ENCODE measurements at regions not wholly inside any gene's neighbourhood (a gene's known extent, or its start where the extent isn't known, plus 50 kb on each side); places are given as distances from the start of the nearest gene placed in this dataset.

GRCh38 chr10:105503714-105504113 lies 862.6 kb downstream of the SORCS3 start:
- Mint-ChIP-seq H3K27me3 (ENCODE audit: low read depth) (no peaks in the 10 kb centered on the region), H3K27ac (no peak overlapping the region), H3K36me3 (ENCODE audit: low read depth) (no peaks in the 10 kb centered on the region), H3K4me1 (ENCODE audit: low read depth) (no peaks in the 10 kb centered on the region), H3K4me3 (no peak overlapping the region), H3K9me3 (peaks cover 4% of the 10 kb centered on the region)

DNA sequence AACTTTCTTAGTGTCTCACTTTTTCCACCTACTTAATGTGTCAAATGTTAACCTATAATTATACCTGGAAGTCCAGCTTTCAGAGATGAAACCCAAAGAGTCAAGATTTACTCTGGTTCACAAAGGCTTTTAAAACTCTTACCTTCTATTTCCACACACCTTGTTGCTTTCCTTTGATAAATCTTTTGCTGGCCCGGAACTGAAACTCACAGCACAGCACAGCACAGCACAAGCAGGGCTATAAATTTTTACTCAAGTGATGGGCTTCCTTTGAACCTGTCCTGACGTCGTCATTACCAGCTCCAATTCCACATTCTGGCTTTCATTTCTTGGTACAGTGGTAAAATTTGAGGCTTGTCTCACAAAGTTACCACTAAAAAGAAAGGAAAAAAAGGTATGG lies 861.0 kb downstream of the SORCS3 start:
- Mint-ChIP-seq H3K27ac (no peak overlapping the region), H3K27me3 (ENCODE audit: low read depth) (no peaks in the 10 kb centered on the region), H3K36me3 (ENCODE audit: low read depth) (no peaks in the 10 kb centered on the region), H3K9me3 (peaks cover 4% of the 10 kb centered on the region), H3K4me1 (ENCODE audit: low read depth) (no peaks in the 10 kb centered on the region), H3K4me3 (no peak overlapping the region)

- Mint-ChIP-seq H3K27me3 (ENCODE audit: low read depth) (no peaks in the 10 kb centered on the region), H3K9me3 (peaks cover 4% of the 10 kb centered on the region), H3K4me3 (no peak overlapping the region), H3K36me3 (ENCODE audit: low read depth) (no peaks in the 10 kb centered on the region), H3K4me1 (ENCODE audit: low read depth) (no peaks in the 10 kb centered on the region), H3K27ac (no peak overlapping the region)
Observed at GRCh38 chr10:105494944-105495343, 853.9 kb downstream of the SORCS3 start.

- H3K4me3 Mint-ChIP-seq, result no peak overlapping the region
- no peaks in the 10 kb centered on the region for H3K36me3 Mint-ChIP-seq (ENCODE audit: low read depth)
- no peak overlapping the region for H3K27ac Mint-ChIP-seq
- peaks cover under 1% of the 10 kb centered on the region for H3K9me3 Mint-ChIP-seq
- H3K27me3 Mint-ChIP-seq (ENCODE audit: low read depth), result no peaks in the 10 kb centered on the region
- no peaks in the 10 kb centered on the region for H3K4me1 Mint-ChIP-seq (ENCODE audit: low read depth)
Observed at GRCh38 chr10:105494303-105494702, 853.2 kb downstream of the SORCS3 start.

DNA sequence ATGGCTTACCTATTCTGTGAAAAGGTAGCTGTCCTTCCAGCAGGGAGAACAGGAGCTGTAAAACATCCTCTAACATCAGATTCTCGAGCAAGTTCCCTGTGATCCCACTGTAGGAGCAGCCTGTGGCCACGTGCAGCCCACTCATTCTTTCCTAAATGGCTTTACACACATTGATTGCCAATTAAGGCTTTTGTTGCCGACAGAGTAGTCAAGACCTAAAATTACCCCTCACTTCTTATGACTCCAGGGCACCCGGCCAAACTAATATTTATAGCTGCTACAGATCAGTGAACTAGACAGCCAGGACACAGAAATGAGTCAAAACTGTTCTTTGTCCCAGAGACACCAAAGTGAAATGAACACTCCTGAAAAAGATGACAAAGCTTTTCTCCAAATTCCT lies 832.1 kb downstream of the SORCS3 start:
- H3K36me3 Mint-ChIP-seq (ENCODE audit: low read depth), result no peaks in the 10 kb centered on the region
- no peaks in the 10 kb centered on the region for H3K27me3 Mint-ChIP-seq (ENCODE audit: low read depth)
- H3K4me3 Mint-ChIP-seq, result no peak overlapping the region
- no peak overlapping the region for H3K27ac Mint-ChIP-seq
- H3K4me1 Mint-ChIP-seq (ENCODE audit: low read depth), result no peaks in the 10 kb centered on the region
- peaks cover 7% of the 10 kb centered on the region for H3K9me3 Mint-ChIP-seq

- Mint-ChIP-seq H3K36me3 (ENCODE audit: low read depth) (no peaks in the 10 kb centered on the region), H3K4me3 (no peak overlapping the region), H3K27me3 (ENCODE audit: low read depth) (no peaks in the 10 kb centered on the region), H3K4me1 (ENCODE audit: low read depth) (no peaks in the 10 kb centered on the region), H3K27ac (no peak overlapping the region), H3K9me3 (no peaks in the 10 kb centered on the region)
Observed at GRCh38 chr10:105468759-105469158, 827.7 kb downstream of the SORCS3 start.

GRCh38 chr10:105466521-105466920 lies 825.4 kb downstream of the SORCS3 start:
- peaks cover 3% of the 10 kb centered on the region for H3K9me3 Mint-ChIP-seq
- no peak overlapping the region for H3K27ac Mint-ChIP-seq
- H3K27me3 Mint-ChIP-seq (ENCODE audit: low read depth), result no peaks in the 10 kb centered on the region
- no peak overlapping the region for H3K4me3 Mint-ChIP-seq
- H3K4me1 Mint-ChIP-seq (ENCODE audit: low read depth), result no peaks in the 10 kb centered on the region
- no peaks in the 10 kb centered on the region for H3K36me3 Mint-ChIP-seq (ENCODE audit: low read depth)

GRCh38 chr10:105434970-105435369 lies 793.9 kb downstream of the SORCS3 start:
- no peak overlapping the region for H3K27ac Mint-ChIP-seq
- no peaks in the 10 kb centered on the region for H3K36me3 Mint-ChIP-seq (ENCODE audit: low read depth)
- peaks cover 3% of the 10 kb centered on the region for H3K9me3 Mint-ChIP-seq
- H3K4me3 Mint-ChIP-seq, result no peak overlapping the region
- no peaks in the 10 kb centered on the region for H3K27me3 Mint-ChIP-seq (ENCODE audit: low read depth)
- H3K4me1 Mint-ChIP-seq (ENCODE audit: low read depth), result no peaks in the 10 kb centered on the region

- H3K27ac Mint-ChIP-seq, result no peak overlapping the region
- no peak overlapping the region for H3K4me3 Mint-ChIP-seq
- H3K9me3 Mint-ChIP-seq, result no peaks in the 10 kb centered on the region
- H3K36me3 Mint-ChIP-seq (ENCODE audit: low read depth), result no peaks in the 10 kb centered on the region
- H3K27me3 Mint-ChIP-seq (ENCODE audit: low read depth), result no peaks in the 10 kb centered on the region
- H3K4me1 Mint-ChIP-seq (ENCODE audit: low read depth), result no peaks in the 10 kb centered on the region
Observed at GRCh38 chr10:105413997-105414396, 772.9 kb downstream of the SORCS3 start.

- Mint-ChIP-seq H3K27me3 (ENCODE audit: low read depth) (no peaks in the 10 kb centered on the region), H3K9me3 (peaks cover 3% of the 10 kb centered on the region), H3K4me1 (ENCODE audit: low read depth) (no peaks in the 10 kb centered on the region), H3K27ac (no peak overlapping the region), H3K36me3 (ENCODE audit: low read depth) (no peaks in the 10 kb centered on the region), H3K4me3 (no peak overlapping the region)
Observed at GRCh38 chr10:105409370-105409769, 768.3 kb downstream of the SORCS3 start.

DNA sequence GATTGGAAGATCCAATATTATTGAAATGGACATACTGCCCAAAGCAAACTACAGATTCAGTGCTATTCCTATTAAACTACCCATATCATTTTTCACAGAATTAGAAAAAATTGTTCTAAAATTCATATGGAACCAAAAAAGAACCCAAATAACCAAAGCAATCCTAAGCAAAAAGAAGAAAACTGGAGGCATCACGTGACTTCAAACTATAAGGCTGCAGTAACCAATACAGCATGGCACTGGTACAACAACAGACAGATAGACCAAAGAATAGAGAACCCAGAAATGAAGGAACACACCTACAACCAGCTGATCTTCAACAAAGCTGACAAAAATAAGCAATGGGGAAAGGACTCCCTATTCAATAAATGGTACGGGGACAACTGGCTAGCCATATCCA lies 765.4 kb downstream of the SORCS3 start:
- H3K27ac Mint-ChIP-seq, result no peak overlapping the region
- H3K36me3 Mint-ChIP-seq (ENCODE audit: low read depth), result no peaks in the 10 kb centered on the region
- H3K9me3 Mint-ChIP-seq, result peaks cover 3% of the 10 kb centered on the region
- no peaks in the 10 kb centered on the region for H3K4me1 Mint-ChIP-seq (ENCODE audit: low read depth)
- H3K4me3 Mint-ChIP-seq, result no peak overlapping the region
- no peaks in the 10 kb centered on the region for H3K27me3 Mint-ChIP-seq (ENCODE audit: low read depth)

DNA sequence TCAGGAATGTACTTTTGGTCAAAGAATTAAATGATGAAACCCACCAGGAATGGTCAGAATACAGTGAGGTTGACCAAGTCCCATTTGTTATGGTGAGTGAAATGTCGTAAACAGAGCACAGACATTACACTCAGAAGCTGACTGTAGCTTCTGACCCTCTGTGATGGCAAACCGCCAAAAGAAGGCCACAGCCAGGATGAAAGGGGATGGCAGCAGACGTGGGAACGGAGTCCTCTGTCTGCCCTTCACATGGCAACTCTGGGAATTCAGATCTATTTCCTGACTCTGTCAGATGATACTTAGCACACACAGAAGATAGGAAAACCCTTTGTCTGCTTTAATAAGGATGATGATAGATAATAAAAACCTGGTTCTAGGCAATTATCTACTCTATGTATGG lies 757.1 kb downstream of the SORCS3 start:
- no peak overlapping the region for H3K27ac Mint-ChIP-seq
- H3K9me3 Mint-ChIP-seq, result peaks cover 4% of the 10 kb centered on the region
- H3K4me1 Mint-ChIP-seq (ENCODE audit: low read depth), result no peaks in the 10 kb centered on the region
- no peaks in the 10 kb centered on the region for H3K27me3 Mint-ChIP-seq (ENCODE audit: low read depth)
- H3K36me3 Mint-ChIP-seq (ENCODE audit: low read depth), result no peaks in the 10 kb centered on the region
- no peak overlapping the region for H3K4me3 Mint-ChIP-seq

DNA sequence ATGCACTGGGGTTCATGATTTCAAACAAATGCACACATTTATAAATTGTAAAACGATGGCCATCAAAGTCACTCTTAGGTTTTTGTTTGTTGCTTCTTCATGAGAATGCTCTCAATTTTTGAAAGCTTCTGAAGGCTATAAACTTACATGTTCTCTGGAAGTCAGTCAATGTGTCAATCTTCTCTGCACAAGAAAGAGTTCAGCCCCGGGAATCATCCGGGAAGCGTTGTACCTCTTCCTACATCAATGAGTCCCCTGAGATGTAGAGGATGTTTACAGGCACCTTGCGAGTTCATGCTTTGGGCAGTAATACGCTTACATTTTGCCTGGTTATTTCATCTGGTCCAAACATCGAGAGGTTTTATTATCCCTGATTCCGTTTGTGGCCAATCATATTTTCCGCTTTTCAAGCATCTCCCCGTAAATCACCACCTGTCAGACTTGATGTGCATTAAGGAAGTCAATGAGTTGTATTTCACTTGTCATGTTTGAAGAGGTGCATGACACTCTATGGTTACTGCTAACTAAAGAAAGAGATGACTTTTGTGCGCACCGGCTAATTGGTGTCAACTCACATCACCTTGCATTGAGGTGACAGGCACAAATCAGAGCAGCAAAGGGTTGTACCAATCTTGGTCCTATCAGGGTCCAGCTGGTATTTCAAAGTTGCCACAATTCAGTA lies 750.7 kb downstream of the SORCS3 start:
- no peak overlapping the region for H3K27ac Mint-ChIP-seq

DNA sequence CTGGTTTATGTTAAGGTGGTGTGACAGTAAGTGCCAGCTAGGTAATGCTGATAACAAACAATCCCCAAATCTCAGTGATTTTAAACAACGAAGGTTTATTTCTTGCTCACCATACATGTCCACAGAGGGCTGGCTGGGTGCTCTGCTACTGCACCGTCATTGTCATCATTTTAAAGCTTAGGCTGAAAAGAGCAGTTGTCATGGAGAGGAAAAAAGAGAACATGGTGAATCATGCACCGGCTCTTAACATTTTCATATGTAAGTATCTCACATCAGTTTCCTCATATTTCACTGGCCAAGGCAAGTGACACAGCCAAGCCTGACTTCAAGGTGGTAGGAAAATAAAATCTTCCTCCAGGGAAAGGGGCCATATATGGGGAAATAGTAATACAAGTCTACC lies 746.9 kb downstream of the SORCS3 start:
- Mint-ChIP-seq H3K36me3 (ENCODE audit: low read depth) (no peaks in the 10 kb centered on the region), H3K4me3 (no peak overlapping the region), H3K27me3 (ENCODE audit: low read depth) (no peaks in the 10 kb centered on the region), H3K27ac (no peak overlapping the region), H3K9me3 (peaks cover 14% of the 10 kb centered on the region), H3K4me1 (ENCODE audit: low read depth) (no peaks in the 10 kb centered on the region)

More for the DNA sequence above, 750.7 kb downstream of the SORCS3 start:
- Mint-ChIP-seq H3K4me3 (no peak overlapping the region), H3K4me1 (ENCODE audit: low read depth) (no peaks in the 10 kb centered on the region), H3K36me3 (ENCODE audit: low read depth) (no peaks in the 10 kb centered on the region), H3K27me3 (ENCODE audit: low read depth) (no peaks in the 10 kb centered on the region), H3K9me3 (peaks cover 4% of the 10 kb centered on the region)

GRCh38 chr10:105383978-105384377 lies 742.9 kb downstream of the SORCS3 start:
- Mint-ChIP-seq H3K27me3 (ENCODE audit: low read depth) (no peaks in the 10 kb centered on the region), H3K4me3 (no peak overlapping the region), H3K4me1 (ENCODE audit: low read depth) (no peaks in the 10 kb centered on the region), H3K27ac (no peak overlapping the region), H3K9me3 (peaks cover 14% of the 10 kb centered on the region), H3K36me3 (ENCODE audit: low read depth) (no peaks in the 10 kb centered on the region)

DNA sequence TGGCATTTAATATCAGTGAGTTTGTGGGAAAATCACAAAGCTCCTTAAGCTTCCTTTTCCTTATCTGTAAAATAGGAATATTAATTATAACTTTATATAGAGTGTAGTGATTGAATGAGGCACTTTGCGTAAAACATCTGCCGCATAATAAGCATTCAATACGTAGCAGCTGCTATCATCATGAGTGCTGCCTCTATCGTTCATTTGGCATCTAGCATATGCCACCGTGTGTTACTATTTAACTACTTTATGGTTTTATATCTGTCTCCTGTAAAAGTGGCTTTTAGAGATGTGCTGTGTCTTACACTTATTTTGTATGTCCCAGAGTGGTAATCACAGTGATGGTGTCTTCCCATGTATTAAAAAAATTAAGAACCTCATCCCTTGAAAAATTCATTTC lies 729.6 kb downstream of the SORCS3 start:
- Mint-ChIP-seq H3K4me3 (no peak overlapping the region), H3K27ac (no peak overlapping the region), H3K9me3 (no peaks in the 10 kb centered on the region), H3K4me1 (ENCODE audit: low read depth) (no peaks in the 10 kb centered on the region), H3K27me3 (ENCODE audit: low read depth) (no peaks in the 10 kb centered on the region), H3K36me3 (ENCODE audit: low read depth) (no peaks in the 10 kb centered on the region)
